KMS-11 (cell line): ENCODE measurements at regions not wholly inside any gene's neighbourhood (a gene's known extent, or its start where the extent isn't known, plus 50 kb on each side); places are given as distances from the start of the nearest gene placed in this dataset.

Experiments
- H2AFZ ChIP-seq: fragments of 200-600 bp; sonication (generic); 2 replicates; pipeline ENCODE4 v1.6.1; 2016; ENCODE audit warnings: antibody characterized with exemption, mixed run types, low read depth
- H3K27ac ChIP-seq: fragments of 200-600 bp; sonication (generic); 2 replicates; pipeline ENCODE4 v1.6.1; 2016; ENCODE audit warnings: mild to moderate bottlenecking, mixed run types
- H3K27me3 ChIP-seq: fragments of 200-600 bp; sonication (generic); 2 replicates; pipeline ENCODE4 v1.6.1; 2017; ENCODE audit warnings: mild to moderate bottlenecking, low read depth, mixed run types, moderate library complexity; ENCODE audit not compliant: insufficient read depth
- H3K36me3 ChIP-seq: fragments of 200-600 bp; sonication (generic); 2 replicates; pipeline ENCODE4 v1.6.1; 2017; ENCODE audit warnings: mild to moderate bottlenecking, mixed run types; ENCODE audit not compliant: insufficient read depth
- H3K4me1 ChIP-seq: fragments of 200-600 bp; sonication (generic); 2 replicates; pipeline ENCODE4 v1.6.1; 2016; ENCODE audit warnings: mild to moderate bottlenecking, low read depth, mixed run types; ENCODE audit not compliant: poor library complexity, severe bottlenecking
- H3K4me2 ChIP-seq: fragments of 200-600 bp; sonication (generic); 2 replicates; pipeline ENCODE4 v1.7.0; 2016; ENCODE audit warnings: mild to moderate bottlenecking, mixed run types
- H3K4me3 ChIP-seq: fragments of 200-600 bp; sonication (generic); IDR thresholded peaks from 2 replicates; pipeline ENCODE4 v1.6.1; 2017; ENCODE audit warnings: low read depth, low read length, mixed read lengths; ENCODE audit not compliant: insufficient read depth
- H3K79me2 ChIP-seq: fragments of 200-600 bp; sonication (generic); 2 replicates; pipeline ENCODE4 v1.6.1; 2016; ENCODE audit warnings: low read depth, mixed run types; ENCODE audit not compliant: insufficient read depth
- H3K9ac ChIP-seq: fragments of 200-600 bp; sonication (generic); 2 replicates; pipeline ENCODE4 v1.6.1; 2016; ENCODE audit warnings: mild to moderate bottlenecking, mixed run types
- H4K20me1 ChIP-seq: fragments of 200-600 bp; sonication (generic); 2 replicates; pipeline ENCODE4 v1.6.1; 2016; ENCODE audit warnings: mild to moderate bottlenecking, mixed run types; ENCODE audit not compliant: insufficient read depth
- CTCF ChIP-seq: fragments of 200-600 bp; sonication (generic); conservative IDR thresholded peaks from 2 replicates; pipeline ENCODE4 v1.6.1; 2017; ENCODE audit warnings: low read depth, mild to moderate bottlenecking, antibody characterized with exemption, low read length, moderate library complexity, mixed read lengths

DNA sequence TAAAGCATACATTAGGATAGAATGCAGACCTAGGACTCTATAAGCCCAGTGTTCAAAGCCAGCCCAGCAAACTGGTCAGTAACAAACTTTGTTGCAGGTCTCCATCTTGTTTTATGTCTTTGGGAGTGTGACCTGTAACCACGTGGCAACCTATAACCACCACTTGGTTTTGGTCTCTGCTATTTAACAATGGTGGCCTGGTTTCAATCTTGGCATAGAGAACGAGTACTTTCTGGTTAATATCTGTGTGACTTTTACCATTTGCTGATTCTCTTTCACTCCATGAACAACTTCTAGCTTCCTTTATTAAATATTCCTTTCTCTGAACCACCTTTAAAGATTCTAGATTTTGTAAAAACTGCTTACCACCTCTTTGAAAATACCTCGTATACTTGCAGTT lies 118.5 kb downstream of the KCNS3 start:
- Histone ChIP-seq H3K4me2 (no peak overlapping the region), H3K27me3 (no peaks in the 10 kb centered on the region), H2AFZ (no peak overlapping the region), H3K4me3 (no peak overlapping the region), H3K4me1 (no peaks in the 10 kb centered on the region), H3K9ac (no peak overlapping the region), H3K27ac (no peak overlapping the region), H4K20me1 (no peaks in the 10 kb centered on the region), H3K79me2 (no peaks in the 10 kb centered on the region), H3K36me3 (no peaks in the 10 kb centered on the region)
- no peak for TF ChIP-seq CTCF

- no peak overlapping the region for H3K4me3 ChIP-seq
- TF ChIP-seq CTCF, result no peak
- H4K20me1 ChIP-seq, result no peaks in the 10 kb centered on the region
- no peak overlapping the region for H3K9ac ChIP-seq
- no peaks in the 10 kb centered on the region for H3K36me3 ChIP-seq
- no peaks in the 10 kb centered on the region for H3K79me2 ChIP-seq
- H3K4me1 ChIP-seq, result no peaks in the 10 kb centered on the region
- no peak overlapping the region for H2AFZ ChIP-seq
- no peaks in the 10 kb centered on the region for H3K27me3 ChIP-seq
- no peak overlapping the region for H3K27ac ChIP-seq
- H3K4me2 ChIP-seq, result no peak overlapping the region
Measured at GRCh38 chr2:17995593-17995992, 117.1 kb downstream of the KCNS3 start.
